ENCODE measurements at regions not wholly inside any gene's neighbourhood (a gene's known extent, or its start where the extent isn't known, plus 50 kb on each side); places are given as distances from the start of the nearest gene placed in this dataset.

DNA sequence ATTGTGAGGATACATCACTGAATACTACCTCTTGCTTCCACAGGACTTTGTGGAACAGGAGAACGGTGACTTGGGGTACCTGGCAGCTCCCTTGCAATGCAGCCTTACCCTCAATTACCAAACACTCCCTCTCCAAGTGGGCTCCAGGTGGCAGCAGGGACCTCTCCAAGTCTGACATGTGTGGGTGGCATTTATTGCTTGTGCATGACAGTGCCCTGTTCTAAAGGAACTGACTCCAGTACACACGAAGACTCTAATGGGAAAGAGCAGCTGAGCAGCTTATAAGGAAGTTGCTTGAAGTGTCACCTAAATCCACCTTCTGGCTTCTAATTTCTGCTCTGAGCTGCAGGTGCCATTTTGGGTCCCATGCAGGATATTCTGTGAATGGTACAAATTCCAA is 174.1 kb upstream of the SLCO3A1 start:
- H3K9me3 ChIP-seq: no peaks in the 10 kb centered on the region
- no peak overlapping the region for H3K27ac ChIP-seq
- TF ChIP-seq, protein P1, sequence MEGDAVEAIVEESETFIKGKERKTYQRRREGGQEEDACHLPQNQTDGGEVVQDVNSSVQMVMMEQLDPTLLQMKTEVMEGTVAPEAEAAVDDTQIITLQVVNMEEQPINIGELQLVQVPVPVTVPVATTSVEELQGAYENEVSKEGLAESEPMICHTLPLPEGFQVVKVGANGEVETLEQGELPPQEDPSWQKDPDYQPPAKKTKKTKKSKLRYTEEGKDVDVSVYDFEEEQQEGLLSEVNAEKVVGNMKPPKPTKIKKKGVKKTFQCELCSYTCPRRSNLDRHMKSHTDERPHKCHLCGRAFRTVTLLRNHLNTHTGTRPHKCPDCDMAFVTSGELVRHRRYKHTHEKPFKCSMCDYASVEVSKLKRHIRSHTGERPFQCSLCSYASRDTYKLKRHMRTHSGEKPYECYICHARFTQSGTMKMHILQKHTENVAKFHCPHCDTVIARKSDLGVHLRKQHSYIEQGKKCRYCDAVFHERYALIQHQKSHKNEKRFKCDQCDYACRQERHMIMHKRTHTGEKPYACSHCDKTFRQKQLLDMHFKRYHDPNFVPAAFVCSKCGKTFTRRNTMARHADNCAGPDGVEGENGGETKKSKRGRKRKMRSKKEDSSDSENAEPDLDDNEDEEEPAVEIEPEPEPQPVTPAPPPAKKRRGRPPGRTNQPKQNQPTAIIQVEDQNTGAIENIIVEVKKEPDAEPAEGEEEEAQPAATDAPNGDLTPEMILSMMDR (IDR thresholded peaks at IDR 0.05): no peak
- intact Hi-C loops (cut with DNase I): no loop called here
- no peaks in the 10 kb centered on the region for H3K4me1 ChIP-seq
- ATAC-seq: no peak
- no peaks in the 10 kb centered on the region for H3K36me3 ChIP-seq
- no peak overlapping the region for H3K4me3 ChIP-seq
- no peaks in the 10 kb centered on the region for H3K27me3 ChIP-seq
- no peak for DNase-seq

DNA sequence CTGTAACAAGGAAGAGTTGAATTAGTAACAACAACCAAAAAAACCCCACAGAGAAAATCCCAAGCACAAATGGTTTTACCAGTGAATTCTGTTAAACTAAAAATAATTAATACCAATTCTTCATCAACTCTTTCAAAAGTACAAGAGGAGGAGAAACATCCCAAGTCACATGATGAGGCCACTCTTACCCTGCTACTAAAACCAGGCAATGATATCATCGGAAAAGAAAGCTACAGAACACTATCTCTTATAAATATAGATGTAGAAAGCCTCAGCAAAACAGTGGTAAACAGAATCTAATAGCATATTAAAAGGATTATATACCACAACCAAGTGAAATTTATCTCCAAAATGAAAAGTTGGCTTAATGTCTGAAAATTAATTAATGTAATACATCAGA is 168.1 kb upstream of the SLCO3A1 start:
- Histone ChIP-seq H3K27me3 (no peaks in the 10 kb centered on the region), H3K4me1 (no peaks in the 10 kb centered on the region), H3K4me3 (no peak overlapping the region), H3K36me3 (no peaks in the 10 kb centered on the region), H3K27ac (no peak overlapping the region), H3K9me3 (no peaks in the 10 kb centered on the region)
- no peak for ATAC-seq
- intact Hi-C loops (cut with DNase I): no loop called here
- DNase-seq: no peak
- TF ChIP-seq, protein P1 (IDR thresholded peaks at IDR 0.05): no peak

DNA sequence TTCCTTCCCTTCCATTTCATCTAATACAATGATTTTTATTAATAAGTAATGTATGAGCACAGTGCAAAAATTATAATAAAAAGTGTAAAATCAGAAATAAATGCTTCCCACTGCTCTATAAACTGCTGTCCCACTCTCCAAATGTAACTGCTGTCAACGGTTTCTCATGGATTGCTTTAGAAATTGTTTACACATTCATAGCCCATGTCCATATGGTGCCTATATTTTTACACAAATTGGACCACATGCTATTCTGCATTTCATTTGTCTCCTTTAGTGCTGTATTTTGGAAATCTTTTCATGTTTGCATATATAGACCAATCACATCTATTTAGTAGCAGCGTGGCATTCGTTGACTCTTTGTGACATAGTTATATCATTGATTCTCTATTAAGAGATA is 164.7 kb upstream of the SLCO3A1 start:
- ATAC-seq: no peak
- TF ChIP-seq, protein P1 (IDR thresholded peaks at IDR 0.05): no peak
- no peaks in the 10 kb centered on the region for H3K9me3 ChIP-seq

DNA sequence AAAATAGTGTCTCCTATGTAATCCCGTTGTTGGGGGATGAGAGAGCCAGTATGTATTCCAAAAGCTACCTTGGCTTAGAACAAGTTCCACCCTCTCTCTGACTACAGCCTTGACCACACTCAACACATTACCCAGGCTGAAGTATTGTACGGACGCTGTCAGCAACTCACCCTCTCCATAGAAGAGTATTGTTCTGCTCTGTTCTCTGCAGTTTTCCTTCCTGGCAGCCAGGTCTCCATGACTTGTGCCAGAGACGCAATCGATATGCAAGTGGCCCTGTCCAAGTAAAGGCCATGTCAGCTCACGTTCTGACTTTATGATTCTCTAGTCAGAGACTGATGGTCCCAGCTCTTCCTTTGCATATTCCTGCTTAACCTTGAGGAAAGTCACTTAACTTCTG is 164.1 kb upstream of the SLCO3A1 start:
- H3K36me3 ChIP-seq: no peaks in the 10 kb centered on the region
- no peaks in the 10 kb centered on the region for H3K9me3 ChIP-seq
- ATAC-seq (no peak), DNase-seq (no peak)
- no peak overlapping the region for H3K4me3 ChIP-seq
- H3K27ac ChIP-seq: no peak overlapping the region
- H3K27me3 ChIP-seq: no peaks in the 10 kb centered on the region
- intact Hi-C loops (cut with DNase I): no loop called here
- no peaks in the 10 kb centered on the region for H3K4me1 ChIP-seq
- TF ChIP-seq, protein P1 (IDR thresholded peaks at IDR 0.05): no peak

More for the DNA sequence above, 164.7 kb upstream of the SLCO3A1 start:
- intact Hi-C loops (cut with DNase I): no loop called here
- no peak overlapping the region for H3K4me3 ChIP-seq
- no peaks in the 10 kb centered on the region for H3K4me1 ChIP-seq
- DNase-seq: no peak
- no peaks in the 10 kb centered on the region for H3K27me3 ChIP-seq
- no peaks in the 10 kb centered on the region for H3K36me3 ChIP-seq
- no peak overlapping the region for H3K27ac ChIP-seq

DNA sequence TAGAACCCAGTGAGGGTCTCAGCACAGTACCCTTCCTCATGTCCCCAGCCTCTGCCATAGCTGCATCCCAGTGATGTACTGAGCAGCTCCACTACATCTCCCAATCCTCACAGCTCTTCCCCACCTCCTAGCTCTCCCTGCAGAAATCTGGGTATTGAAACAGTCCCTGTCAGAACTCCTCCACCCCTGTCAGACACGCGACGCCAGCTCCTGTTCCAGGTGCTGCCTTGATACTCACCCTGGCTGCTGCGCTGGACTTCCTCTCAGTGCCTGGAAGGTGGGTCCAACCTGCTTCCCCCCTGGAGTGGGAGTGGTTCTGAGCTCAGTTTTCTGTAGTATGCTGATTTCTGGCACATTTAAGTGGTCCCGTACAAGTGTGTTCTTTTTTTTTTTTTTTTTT is 160.9 kb upstream of the SLCO3A1 start:
- intact Hi-C loops (cut with DNase I): no loop called here
- H3K4me3 ChIP-seq: no peak overlapping the region
- no peaks in the 10 kb centered on the region for H3K36me3 ChIP-seq
- no peaks in the 10 kb centered on the region for H3K9me3 ChIP-seq
- no peaks in the 10 kb centered on the region for H3K27me3 ChIP-seq
- ATAC-seq (no peak), DNase-seq (no peak)
- no peaks in the 10 kb centered on the region for H3K4me1 ChIP-seq
- no peak overlapping the region for H3K27ac ChIP-seq
- TF ChIP-seq, protein P1 (IDR thresholded peaks at IDR 0.05): no peak

GRCh38 chr15:91694131-91694830 is 159.2 kb upstream of the SLCO3A1 start:
- TF ChIP-seq, protein P1 (IDR thresholded peaks at IDR 0.05): no peak
- H3K4me1 ChIP-seq: no peaks in the 10 kb centered on the region
- intact Hi-C loops (cut with DNase I): no loop called here
- H3K9me3 ChIP-seq: no peaks in the 10 kb centered on the region
- ATAC-seq: peak; percentile 32
- no peak for DNase-seq
- no peaks in the 10 kb centered on the region for H3K27me3 ChIP-seq
- H3K4me3 ChIP-seq: peak overlapping the region; percentile 27
- H3K36me3 ChIP-seq: no peaks in the 10 kb centered on the region
- H3K27ac ChIP-seq: peak overlapping the region; percentile 83

Data from upper lobe of right lung (tissue), 1 donor.